WTC11 (cell line): ENCODE measurements at regions not wholly inside any gene's neighbourhood (a gene's known extent, or its start where the extent isn't known, plus 50 kb on each side); places are given as distances from the start of the nearest gene placed in this dataset.

Experiments used
- ATAC-seq: fragments of 200-7000 bp; cut with Tn5 transposase; 2 replicates; pipeline ENCODE4 v1.10.0; 2021; ENCODE audit warnings: mild to moderate bottlenecking, moderate library complexity
- CTCF ChIA-PET: fragments of 300-600 bp; sonication (Branson Sonifier 250); formaldehyde crosslinking; loops from one replicate; lab custom pipeline; 2021; ENCODE audit warnings: antibody characterized with exemption; lab: Charles Lee
- POLR2A ChIA-PET: fragments of 350-600 bp; sonication (Branson Sonifier 250); formaldehyde crosslinking; loops from one replicate; lab custom pipeline; 2021; ENCODE audit warnings: antibody characterized with exemption; lab: Charles Lee
- DNase-seq: peaks from one replicate; pipeline ENCODE4 v3.0.0; 2021; ENCODE audit warnings: low spot score
- H3K27ac Mint-ChIP-seq: 2 replicates; pipeline ENCODE4 v1.8.0; 2021; ENCODE audit warnings: mixed read lengths
- H3K27me3 Mint-ChIP-seq: 2 replicates; pipeline ENCODE4 v1.8.0; 2021; ENCODE audit warnings: low read depth, mild to moderate bottlenecking, moderate library complexity, mixed read lengths
- H3K36me3 Mint-ChIP-seq: 2 replicates; pipeline ENCODE4 v1.8.0; 2021; ENCODE audit warnings: mixed read lengths
- H3K4me1 Mint-ChIP-seq: 2 replicates; pipeline ENCODE4 v1.8.0; 2022; ENCODE audit warnings: mixed read lengths
- H3K4me3 Mint-ChIP-seq: 2 replicates; pipeline ENCODE4 v1.8.0; 2021; ENCODE audit warnings: mild to moderate bottlenecking, moderate library complexity, mixed read lengths
- H3K9me3 Mint-ChIP-seq: 2 replicates; pipeline ENCODE4 v1.8.0; 2021; ENCODE audit warnings: mixed read lengths
- ATF2 ChIP-seq: sonication (generic); formaldehyde crosslinking; IDR thresholded peaks from 2 replicates; pipeline ENCODE4 v1.8.1; 2022; ENCODE audit warnings: low read depth, missing genetic modification reagents, borderline replicate concordance
- CDX4 ChIP-seq: fragments of 250-450 bp; sonication (Bioruptor Pico); IDR thresholded peaks from 2 replicates; pipeline ENCODE4 v1.9.0; 2021; ENCODE audit warnings: moderate library complexity, mild to moderate bottlenecking, inconsistent platforms, borderline replicate concordance
- CREM ChIP-seq: sonication (generic); formaldehyde crosslinking; IDR thresholded peaks from 2 replicates; pipeline ENCODE4 v1.8.1; 2022; ENCODE audit warnings: mild to moderate bottlenecking, missing genetic modification reagents, moderate library complexity
- CTCF ChIP-seq: fragments of 200-600 bp; IDR thresholded peaks from 2 replicates; pipeline ENCODE4 v1.8.0; 2022; ENCODE audit warnings: antibody characterized with exemption
- ELF4 ChIP-seq: sonication (generic); formaldehyde crosslinking; IDR thresholded peaks from 2 replicates; pipeline ENCODE4 v1.8.1; 2022; ENCODE audit warnings: low read depth, mild to moderate bottlenecking, moderate library complexity, missing genetic modification reagents
- ESRRA ChIP-seq: sonication (generic); formaldehyde crosslinking; IDR thresholded peaks from 2 replicates; pipeline ENCODE4 v1.8.1; 2022; ENCODE audit warnings: mild to moderate bottlenecking, missing genetic modification reagents, borderline replicate concordance
- FOXK1 ChIP-seq: sonication (generic); formaldehyde crosslinking; IDR thresholded peaks from 2 replicates; pipeline ENCODE4 v1.8.0; 2022; ENCODE audit warnings: mild to moderate bottlenecking, moderate library complexity, missing genetic modification reagents
- GRHL2 ChIP-seq: fragments of 250-450 bp; sonication (Bioruptor Pico); IDR thresholded peaks from 2 replicates; pipeline ENCODE4 v1.8.0; 2022; ENCODE audit warnings: mild to moderate bottlenecking, moderate library complexity; ENCODE audit not compliant: insufficient replicate concordance, severe bottlenecking
- KAT7 ChIP-seq: sonication (generic); formaldehyde crosslinking; IDR thresholded peaks from 2 replicates; pipeline ENCODE4 v1.8.1; 2023; ENCODE audit warnings: missing genetic modification reagents, mild to moderate bottlenecking, borderline replicate concordance
- NFATC4 ChIP-seq: fragments of 250-450 bp; sonication (Bioruptor Pico); IDR thresholded peaks from 2 replicates; pipeline ENCODE4 v1.9.0; 2021; ENCODE audit warnings: mild to moderate bottlenecking
- NR2C2 ChIP-seq: sonication (generic); formaldehyde crosslinking; IDR thresholded peaks from 2 replicates; pipeline ENCODE4 v1.8.0; 2022; ENCODE audit warnings: mild to moderate bottlenecking, missing genetic modification reagents
- RORB ChIP-seq: fragments of 250-450 bp; sonication (Bioruptor Pico); IDR thresholded peaks from 2 replicates; pipeline ENCODE4 v1.9.0; 2021; ENCODE audit warnings: mild to moderate bottlenecking
- SMAD3 ChIP-seq: sonication (generic); formaldehyde crosslinking; IDR thresholded peaks from 2 replicates; pipeline ENCODE4 v1.8.0; 2022; ENCODE audit warnings: missing genetic modification reagents, mild to moderate bottlenecking, borderline replicate concordance
- STAT6 ChIP-seq: sonication (generic); formaldehyde crosslinking; conservative IDR thresholded peaks from 2 replicates; pipeline ENCODE4 v1.8.1; 2023; ENCODE audit warnings: mild to moderate bottlenecking, low read depth, missing genetic modification reagents, moderate library complexity
- ZNF423 ChIP-seq: fragments of 250-450 bp; sonication (Bioruptor Pico); IDR thresholded peaks from 2 replicates; pipeline ENCODE4 v2.1.2; 2022; ENCODE audit warnings: mild to moderate bottlenecking, moderate library complexity
- TF ChIP-seq, protein P1 (sequence below): sonication (generic); formaldehyde crosslinking; IDR thresholded peaks from 2 replicates; pipeline ENCODE4 v1.8.0; 2023; ENCODE audit warnings: missing genetic modification reagents, mild to moderate bottlenecking, borderline replicate concordance
- TF ChIP-seq, protein P2 (sequence below): sonication (generic); formaldehyde crosslinking; IDR thresholded peaks from 2 replicates; pipeline ENCODE4 v1.8.0; 2023; ENCODE audit warnings: mild to moderate bottlenecking, missing genetic modification reagents
- TF ChIP-seq, protein P3 (sequence below): sonication (generic); formaldehyde crosslinking; IDR thresholded peaks from 2 replicates; pipeline ENCODE4 v1.8.1; 2023; ENCODE audit warnings: mild to moderate bottlenecking, moderate library complexity, missing genetic modification reagents
- TF ChIP-seq, protein P4 (sequence below): sonication (generic); formaldehyde crosslinking; IDR thresholded peaks from 2 replicates; pipeline ENCODE4 v1.8.0; 2022; ENCODE audit warnings: mild to moderate bottlenecking, missing genetic modification reagents

DNA sequence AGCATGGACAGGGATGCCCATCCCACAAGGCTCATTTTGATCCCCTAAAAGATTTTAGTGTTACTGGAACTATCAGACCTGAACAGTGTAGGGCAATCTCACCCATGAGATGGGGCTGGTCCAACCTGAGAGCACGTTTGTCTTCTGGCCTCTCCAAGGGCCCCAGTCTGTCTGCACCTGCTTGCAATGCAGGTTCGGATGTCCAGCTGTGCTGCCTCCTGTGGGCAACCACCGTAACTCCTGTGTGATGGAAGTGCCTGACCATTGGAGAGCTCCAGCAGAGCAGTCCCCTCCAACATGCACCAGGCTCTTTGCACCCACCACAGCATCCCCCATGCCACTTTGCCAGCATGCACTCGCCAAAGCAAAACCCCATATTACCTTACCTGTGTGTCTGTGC is 290.1 kb upstream of the KCND2 start (continued):
- TF ChIP-seq, protein P1, sequence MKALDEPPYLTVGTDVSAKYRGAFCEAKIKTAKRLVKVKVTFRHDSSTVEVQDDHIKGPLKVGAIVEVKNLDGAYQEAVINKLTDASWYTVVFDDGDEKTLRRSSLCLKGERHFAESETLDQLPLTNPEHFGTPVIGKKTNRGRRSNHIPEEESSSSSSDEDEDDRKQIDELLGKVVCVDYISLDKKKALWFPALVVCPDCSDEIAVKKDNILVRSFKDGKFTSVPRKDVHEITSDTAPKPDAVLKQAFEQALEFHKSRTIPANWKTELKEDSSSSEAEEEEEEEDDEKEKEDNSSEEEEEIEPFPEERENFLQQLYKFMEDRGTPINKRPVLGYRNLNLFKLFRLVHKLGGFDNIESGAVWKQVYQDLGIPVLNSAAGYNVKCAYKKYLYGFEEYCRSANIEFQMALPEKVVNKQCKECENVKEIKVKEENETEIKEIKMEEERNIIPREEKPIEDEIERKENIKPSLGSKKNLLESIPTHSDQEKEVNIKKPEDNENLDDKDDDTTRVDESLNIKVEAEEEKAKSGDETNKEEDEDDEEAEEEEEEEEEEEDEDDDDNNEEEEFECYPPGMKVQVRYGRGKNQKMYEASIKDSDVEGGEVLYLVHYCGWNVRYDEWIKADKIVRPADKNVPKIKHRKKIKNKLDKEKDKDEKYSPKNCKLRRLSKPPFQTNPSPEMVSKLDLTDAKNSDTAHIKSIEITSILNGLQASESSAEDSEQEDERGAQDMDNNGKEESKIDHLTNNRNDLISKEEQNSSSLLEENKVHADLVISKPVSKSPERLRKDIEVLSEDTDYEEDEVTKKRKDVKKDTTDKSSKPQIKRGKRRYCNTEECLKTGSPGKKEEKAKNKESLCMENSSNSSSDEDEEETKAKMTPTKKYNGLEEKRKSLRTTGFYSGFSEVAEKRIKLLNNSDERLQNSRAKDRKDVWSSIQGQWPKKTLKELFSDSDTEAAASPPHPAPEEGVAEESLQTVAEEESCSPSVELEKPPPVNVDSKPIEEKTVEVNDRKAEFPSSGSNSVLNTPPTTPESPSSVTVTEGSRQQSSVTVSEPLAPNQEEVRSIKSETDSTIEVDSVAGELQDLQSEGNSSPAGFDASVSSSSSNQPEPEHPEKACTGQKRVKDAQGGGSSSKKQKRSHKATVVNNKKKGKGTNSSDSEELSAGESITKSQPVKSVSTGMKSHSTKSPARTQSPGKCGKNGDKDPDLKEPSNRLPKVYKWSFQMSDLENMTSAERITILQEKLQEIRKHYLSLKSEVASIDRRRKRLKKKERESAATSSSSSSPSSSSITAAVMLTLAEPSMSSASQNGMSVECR (CRISPR knock-in tag) = no peak
- TF ChIP-seq GRHL2 (CRISPR knock-in tag) (no peak), RORB (CRISPR knock-in tag) (no peak), NFATC4 (CRISPR knock-in tag) (no peak), CTCF (no peak), ZNF423 (no peak), ESRRA (no peak)
- TF ChIP-seq, all 79 proteins: peak for 0

DNA sequence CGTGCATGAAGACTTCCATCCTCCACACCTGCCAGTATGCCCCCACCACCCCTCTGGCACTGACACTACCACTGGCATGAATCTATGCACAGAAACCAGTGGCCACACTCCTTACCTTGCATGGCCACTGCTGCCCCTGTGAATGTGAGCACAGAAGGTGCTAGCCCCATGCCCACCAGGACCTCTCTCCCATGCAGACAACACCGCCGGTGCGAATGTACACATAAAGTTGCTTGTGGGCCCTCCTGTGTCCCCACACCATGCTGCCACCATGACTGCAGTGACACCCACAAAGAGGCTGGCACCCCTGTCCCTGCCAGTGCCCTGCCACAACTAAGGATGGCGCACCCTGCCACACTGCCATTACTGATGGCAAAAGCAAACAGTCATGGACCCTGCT is 289.5 kb upstream of the KCND2 start:
- ATAC-seq = no peak
- CTCF ChIA-PET = no interaction called here
- peaks cover 2% of the 10 kb centered on the region; the same call in 1 of the 2 replicates for H3K36me3 Mint-ChIP-seq
- no peaks in the 10 kb centered on the region for H3K27me3 Mint-ChIP-seq
- H3K4me3 Mint-ChIP-seq = no peak overlapping the region
- H3K27ac Mint-ChIP-seq = no peak overlapping the region
- no peak for DNase-seq
- POLR2A ChIA-PET = no interaction called here
- H3K9me3 Mint-ChIP-seq = peaks cover 17% of the 10 kb centered on the region
- no peaks in the 10 kb centered on the region for H3K4me1 Mint-ChIP-seq
- TF ChIP-seq ATF2 (CRISPR knock-in tag) (no peak), NR2C2 (CRISPR knock-in tag) (no peak), ELF4 (CRISPR knock-in tag) (no peak), STAT6 (CRISPR knock-in tag) (no peak), CDX4 (CRISPR knock-in tag) (no peak), CREM (CRISPR knock-in tag) (no peak), FOXK1 (CRISPR knock-in tag) (no peak), KAT7 (CRISPR knock-in tag) (no peak), SMAD3 (CRISPR knock-in tag) (no peak)
- TF ChIP-seq, protein P2, sequence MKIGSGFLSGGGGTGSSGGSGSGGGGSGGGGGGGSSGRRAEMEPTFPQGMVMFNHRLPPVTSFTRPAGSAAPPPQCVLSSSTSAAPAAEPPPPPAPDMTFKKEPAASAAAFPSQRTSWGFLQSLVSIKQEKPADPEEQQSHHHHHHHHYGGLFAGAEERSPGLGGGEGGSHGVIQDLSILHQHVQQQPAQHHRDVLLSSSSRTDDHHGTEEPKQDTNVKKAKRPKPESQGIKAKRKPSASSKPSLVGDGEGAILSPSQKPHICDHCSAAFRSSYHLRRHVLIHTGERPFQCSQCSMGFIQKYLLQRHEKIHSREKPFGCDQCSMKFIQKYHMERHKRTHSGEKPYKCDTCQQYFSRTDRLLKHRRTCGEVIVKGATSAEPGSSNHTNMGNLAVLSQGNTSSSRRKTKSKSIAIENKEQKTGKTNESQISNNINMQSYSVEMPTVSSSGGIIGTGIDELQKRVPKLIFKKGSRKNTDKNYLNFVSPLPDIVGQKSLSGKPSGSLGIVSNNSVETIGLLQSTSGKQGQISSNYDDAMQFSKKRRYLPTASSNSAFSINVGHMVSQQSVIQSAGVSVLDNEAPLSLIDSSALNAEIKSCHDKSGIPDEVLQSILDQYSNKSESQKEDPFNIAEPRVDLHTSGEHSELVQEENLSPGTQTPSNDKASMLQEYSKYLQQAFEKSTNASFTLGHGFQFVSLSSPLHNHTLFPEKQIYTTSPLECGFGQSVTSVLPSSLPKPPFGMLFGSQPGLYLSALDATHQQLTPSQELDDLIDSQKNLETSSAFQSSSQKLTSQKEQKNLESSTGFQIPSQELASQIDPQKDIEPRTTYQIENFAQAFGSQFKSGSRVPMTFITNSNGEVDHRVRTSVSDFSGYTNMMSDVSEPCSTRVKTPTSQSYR (CRISPR knock-in tag) = no peak
- TF ChIP-seq, protein P3, sequence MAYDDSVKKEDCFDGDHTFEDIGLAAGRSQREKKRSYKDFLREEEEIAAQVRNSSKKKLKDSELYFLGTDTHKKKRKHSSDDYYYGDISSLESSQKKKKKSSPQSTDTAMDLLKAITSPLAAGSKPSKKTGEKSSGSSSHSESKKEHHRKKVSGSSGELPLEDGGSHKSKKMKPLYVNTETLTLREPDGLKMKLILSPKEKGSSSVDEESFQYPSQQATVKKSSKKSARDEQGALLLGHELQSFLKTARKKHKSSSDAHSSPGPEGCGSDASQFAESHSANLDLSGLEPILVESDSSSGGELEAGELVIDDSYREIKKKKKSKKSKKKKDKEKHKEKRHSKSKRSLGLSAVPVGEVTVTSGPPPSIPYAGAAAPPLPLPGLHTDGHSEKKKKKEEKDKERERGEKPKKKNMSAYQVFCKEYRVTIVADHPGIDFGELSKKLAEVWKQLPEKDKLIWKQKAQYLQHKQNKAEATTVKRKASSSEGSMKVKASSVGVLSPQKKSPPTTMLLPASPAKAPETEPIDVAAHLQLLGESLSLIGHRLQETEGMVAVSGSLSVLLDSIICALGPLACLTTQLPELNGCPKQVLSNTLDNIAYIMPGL (CRISPR knock-in tag) = no peak
- TF ChIP-seq, protein P4, sequence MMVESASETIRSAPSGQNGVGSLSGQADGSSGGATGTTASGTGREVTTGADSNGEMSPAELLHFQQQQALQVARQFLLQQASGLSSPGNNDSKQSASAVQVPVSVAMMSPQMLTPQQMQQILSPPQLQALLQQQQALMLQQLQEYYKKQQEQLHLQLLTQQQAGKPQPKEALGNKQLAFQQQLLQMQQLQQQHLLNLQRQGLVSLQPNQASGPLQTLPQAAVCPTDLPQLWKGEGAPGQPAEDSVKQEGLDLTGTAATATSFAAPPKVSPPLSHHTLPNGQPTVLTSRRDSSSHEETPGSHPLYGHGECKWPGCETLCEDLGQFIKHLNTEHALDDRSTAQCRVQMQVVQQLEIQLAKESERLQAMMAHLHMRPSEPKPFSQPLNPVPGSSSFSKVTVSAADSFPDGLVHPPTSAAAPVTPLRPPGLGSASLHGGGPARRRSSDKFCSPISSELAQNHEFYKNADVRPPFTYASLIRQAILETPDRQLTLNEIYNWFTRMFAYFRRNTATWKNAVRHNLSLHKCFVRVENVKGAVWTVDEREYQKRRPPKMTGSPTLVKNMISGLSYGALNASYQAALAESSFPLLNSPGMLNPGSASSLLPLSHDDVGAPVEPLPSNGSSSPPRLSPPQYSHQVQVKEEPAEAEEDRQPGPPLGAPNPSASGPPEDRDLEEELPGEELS (CRISPR knock-in tag) = no peak
